ENCODE measurements at regions not wholly inside any gene's neighbourhood (a gene's known extent, or its start where the extent isn't known, plus 50 kb on each side); places are given as distances from the start of the nearest gene placed in this dataset.

GRCh38 chr3:74858086-74858485, 243.6 kb upstream of the CNTN3 start:
- H3K36me3 ChIP-seq (ENCODE audit: control insufficient read depth, insufficient read depth, low read length): no peaks in the 10 kb centered on the region
- no peaks in the 10 kb centered on the region for H3K9me1 ChIP-seq (ENCODE audit: control insufficient read depth, insufficient read depth, low read length)
- H4K20me1 ChIP-seq (replicated peaks; ENCODE audit: control insufficient read depth, insufficient read depth, low read length): no peaks in the 10 kb centered on the region
- ChIA-PET POLR2A (no interaction called here), CTCF (ENCODE audit: low intra/inter-chr PET ratio) (no interaction called here)
- ATAC-seq (no peak), DNase-seq (ENCODE audit: extremely low read depth in 1 of 4, low spot score in 3 of 4) (no peak), FAIRE-seq (no peak)
- WGBS (ENCODE audit: insufficient coverage, low coverage, missing lambda C conversion rate): 0% methylated on average over 2 of the region's 2 CpGs
- TF ChIP-seq NCOA1 (IDR thresholded peaks at IDR 0.05; ENCODE audit: low read depth) (no peak), GTF2F1 (IDR thresholded peaks at IDR 0.05; ENCODE audit: low read depth, low read length) (no peak), L3MBTL2 (IDR thresholded peaks at IDR 0.05) (no peak), MTA2 (IDR thresholded peaks at IDR 0.05; ENCODE audit: low read depth) (no peak), ATF1 (CRISPR knock-in tag; IDR thresholded peaks at IDR 0.05) (no peak), ATF1 (tag; IDR thresholded peaks at IDR 0.05) (no peak), CBX3 (IDR thresholded peaks at IDR 0.05; ENCODE audit: borderline replicate concordance in 1 of 2, low read length in 2 of 2) (no peak)
- no TSS peak for BruUV-seq (replicated peaks)
- intact Hi-C loops (cut with micrococcal nuclease): no loop called here
- no peak overlapping the region for H3K9ac ChIP-seq (ENCODE audit: insufficient read depth in 1 of 2, low read depth in 2 of 2, low read length in 2 of 2)
- no peaks in the 10 kb centered on the region for H3K4me1 ChIP-seq (replicated peaks in 1 of 2; ENCODE audit: control insufficient read depth in 2 of 2, insufficient read depth in 2 of 2, low read length in 2 of 2)
- H3K4me2 ChIP-seq (ENCODE audit: insufficient read depth, low read length): no peak overlapping the region
- no peaks in the 10 kb centered on the region for H3K79me2 ChIP-seq (ENCODE audit: control insufficient read depth, insufficient read depth, low read length)
- no peaks in the 10 kb centered on the region for H3K9me3 ChIP-seq (replicated peaks; ENCODE audit: control insufficient read depth, insufficient read depth, low read depth, low read length)
- H3K4me3 ChIP-seq: no peak overlapping the region
- H3K27me3 ChIP-seq (ENCODE audit: control insufficient read depth in 2 of 2, insufficient read depth in 2 of 2, low read length in 2 of 2): no peaks in the 10 kb centered on the region
- H2AFZ ChIP-seq (ENCODE audit: low read depth, low read length): no peak overlapping the region
- in situ Hi-C loops (cut with MboI): no loop called here
- no peak overlapping the region for H3K27ac ChIP-seq (ENCODE audit: extremely low read depth, low read depth, low read length)

- Histone ChIP-seq H3K9ac (ENCODE audit: insufficient read depth in 1 of 2, low read depth in 2 of 2, low read length in 2 of 2) (no peak overlapping the region), H3K4me2 (ENCODE audit: insufficient read depth, low read length) (no peak overlapping the region), H2AFZ (ENCODE audit: low read depth, low read length) (no peak overlapping the region), H3K27me3 (ENCODE audit: control insufficient read depth in 2 of 2, insufficient read depth in 2 of 2, low read length in 2 of 2) (no peaks in the 10 kb centered on the region), H4K20me1 (replicated peaks; ENCODE audit: control insufficient read depth, insufficient read depth, low read length) (no peaks in the 10 kb centered on the region), H3K9me3 (replicated peaks; ENCODE audit: control insufficient read depth, insufficient read depth, low read depth, low read length) (no peaks in the 10 kb centered on the region), H3K4me1 (replicated peaks in 1 of 2; ENCODE audit: control insufficient read depth in 2 of 2, insufficient read depth in 2 of 2, low read length in 2 of 2) (no peaks in the 10 kb centered on the region), H3K36me3 (ENCODE audit: control insufficient read depth, insufficient read depth, low read length) (no peaks in the 10 kb centered on the region), H3K79me2 (ENCODE audit: control insufficient read depth, insufficient read depth, low read length) (no peaks in the 10 kb centered on the region), H3K27ac (ENCODE audit: extremely low read depth, low read depth, low read length) (no peak overlapping the region), H3K9me1 (ENCODE audit: control insufficient read depth, insufficient read depth, low read length) (no peaks in the 10 kb centered on the region), H3K4me3 (no peak overlapping the region)
- no peak for FAIRE-seq
- BruUV-seq (replicated peaks): no TSS peak
- in situ Hi-C loops (cut with MboI): no loop called here
- ATAC-seq: no peak
- DNase-seq (ENCODE audit: extremely low read depth in 1 of 4, low spot score in 3 of 4): no peak
- ChIA-PET CTCF (ENCODE audit: low intra/inter-chr PET ratio) (no interaction called here), POLR2A (no interaction called here)
- whole genome bisulfite sequencing (ENCODE audit: insufficient coverage, low coverage, missing lambda C conversion rate): 0% methylated on average over 3 of the region's 3 CpGs
- TF ChIP-seq YY1 (IDR thresholded peaks at IDR 0.05; ENCODE audit: borderline replicate concordance in 1 of 3, control insufficient read depth in 1 of 3, extremely low read depth in 1 of 3, insufficient read depth in 3 of 3, insufficient read length in 1 of 3, insufficient replicate concordance in 2 of 3, low read depth in 1 of 3, low read length in 2 of 3) (no peak), MITF (IDR thresholded peaks at IDR 0.05) (no peak), ZNF518B (CRISPR knock-in tag; IDR thresholded peaks at IDR 0.05) (no peak), MXI1 (IDR thresholded peaks at IDR 0.05; ENCODE audit: low read depth, low read length) (no peak), ETV6 (IDR thresholded peaks at IDR 0.05; ENCODE audit: borderline replicate concordance in 1 of 2, low read depth in 2 of 2, low read length in 1 of 2) (no peak), ETV6 (CRISPR knock-in tag; IDR thresholded peaks at IDR 0.05; ENCODE audit: borderline replicate concordance) (no peak)
- intact Hi-C loops (cut with micrococcal nuclease): no loop called here
Measured at GRCh38 chr3:74850381-74850780, 235.9 kb upstream of the CNTN3 start.

All from K562 (cell line).